HEK293T (cell line): ENCODE measurements at regions not wholly inside any gene's neighbourhood (a gene's known extent, or its start where the extent isn't known, plus 50 kb on each side); places are given as distances from the start of the nearest gene placed in this dataset.

Experiments
- FOXA1 ChIP-seq: fragments of 450-650 bp; IDR thresholded peaks from 2 replicates; pipeline ENCODE4 v1.6.1; 2016; ENCODE audit warnings: mild to moderate bottlenecking
- SP1 ChIP-seq: fragments of 450-650 bp; IDR thresholded peaks from 2 replicates; pipeline ENCODE4 v1.6.1; 2017

GRCh38 chr20:37598575-37599342 is 71.1 kb upstream of the BLCAP start:
- TF ChIP-seq SP1 (no peak), FOXA1 (no peak)
